Fibroblast of villous mesenchyme (primary cell): ENCODE measurements at regions not wholly inside any gene's neighbourhood (a gene's known extent, or its start where the extent isn't known, plus 50 kb on each side); places are given as distances from the start of the nearest gene placed in this dataset.
"Not testable (repeated sequence)": the region's sequence is repeated elsewhere in the genome, so short reads cannot be mapped to it uniquely, and the experiment has no call there.

Experiments
- DNase-seq: peaks from one replicate; pipeline ENCODE4 v3.0.0-alpha.2; 2010; ENCODE audit warnings: low read depth
- H3K4me3 ChIP-seq: 2 replicates; pipeline ENCODE4 v1.5.1; 2011; ENCODE audit warnings: low read depth, mild to moderate bottlenecking, low read length
- CTCF ChIP-seq: IDR thresholded peaks from 2 replicates; pipeline ENCODE4 v1.5.1; 2012; ENCODE audit warnings: low read depth, mild to moderate bottlenecking, low read length; ENCODE audit not compliant: insufficient read depth

GRCh38 chr6:79372757-79373156 lies 138.3 kb upstream of the HMGN3 start:
- no peak overlapping the region for H3K4me3 ChIP-seq
- DNase-seq, result no peak
- no peak for TF ChIP-seq CTCF

DNA sequence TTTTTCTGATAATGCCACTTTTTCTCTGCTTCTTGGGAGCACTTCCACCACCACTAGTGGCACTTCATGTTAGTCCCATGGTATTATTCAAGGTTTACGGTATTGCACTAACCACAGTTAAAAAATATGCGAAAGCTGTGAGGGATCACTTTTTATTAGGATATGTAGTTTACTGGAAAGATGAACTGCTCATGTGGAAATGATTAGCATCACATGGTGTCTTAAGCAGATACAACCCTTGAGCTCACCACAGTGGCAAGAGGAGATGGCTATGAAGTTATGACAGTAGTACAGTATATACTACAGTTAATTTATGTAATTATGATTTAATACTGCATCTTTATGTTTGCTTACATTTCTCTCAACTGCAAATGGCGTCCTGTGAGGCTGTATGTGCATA lies 134.5 kb upstream of the HMGN3 start:
- no peak for TF ChIP-seq CTCF
- no peak for DNase-seq
- no peak overlapping the region for H3K4me3 ChIP-seq

DNA sequence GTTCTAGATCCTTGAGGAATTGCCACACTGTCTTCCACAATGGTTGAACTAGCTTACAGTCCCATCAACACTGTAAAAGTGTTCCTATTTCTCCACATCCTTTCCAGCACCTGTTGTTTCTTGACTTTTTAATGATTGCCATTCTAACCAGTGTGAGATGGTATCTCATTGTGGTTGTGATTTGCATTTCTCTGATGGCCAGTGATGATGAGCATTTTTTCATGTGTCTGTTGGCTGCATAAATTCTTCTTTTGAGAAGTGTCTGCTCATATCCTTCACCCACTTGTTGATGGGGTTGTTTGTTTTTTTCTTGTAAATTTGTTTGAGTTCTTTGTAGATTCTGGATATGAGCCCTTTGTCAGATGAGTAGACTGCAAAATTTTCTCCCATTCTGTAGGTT lies 129.0 kb upstream of the HMGN3 start:
- H3K4me3 ChIP-seq, DNase-seq: not testable (repeated sequence)

DNA sequence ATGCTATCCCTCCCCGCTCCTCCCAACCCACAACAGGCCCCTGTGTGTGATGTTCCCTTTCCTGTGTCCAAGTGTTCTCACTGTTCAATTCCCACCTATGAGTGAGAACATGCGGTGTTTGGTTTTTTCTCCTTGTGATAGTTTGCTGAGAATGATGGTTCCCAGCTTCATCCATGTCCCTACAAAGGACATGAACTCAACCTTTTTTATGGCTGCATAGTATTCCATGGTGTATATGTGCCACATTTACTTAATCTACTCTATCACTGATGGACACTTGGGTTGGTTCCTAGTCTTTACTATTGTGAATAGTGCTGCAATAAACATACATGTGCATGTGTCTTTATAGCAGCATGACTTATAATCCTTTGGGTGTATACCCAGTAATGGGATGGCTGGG lies 126.6 kb upstream of the HMGN3 start:
- not testable (repeated sequence) for DNase-seq, H3K4me3 ChIP-seq

DNA sequence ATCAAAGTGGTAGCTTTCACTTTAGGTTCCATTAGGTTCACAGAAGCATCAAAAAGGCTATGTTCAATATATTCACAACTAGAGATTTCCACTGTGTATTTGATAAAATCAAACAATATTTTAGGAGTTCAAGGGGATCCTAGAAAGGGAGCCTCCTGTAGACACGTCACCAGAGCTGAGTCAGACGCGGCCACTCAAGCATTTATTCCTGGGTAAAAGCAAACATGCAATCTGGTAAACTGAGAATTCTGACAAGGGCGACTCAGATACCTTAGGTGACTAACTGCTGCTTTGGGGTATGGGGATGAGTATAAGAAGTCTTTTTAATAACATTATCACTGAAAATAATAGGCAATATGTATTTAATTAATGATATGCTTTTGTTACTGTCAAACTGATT lies 118.7 kb upstream of the HMGN3 start:
- no peak overlapping the region for H3K4me3 ChIP-seq
- DNase-seq, result no peak
- no peak for TF ChIP-seq CTCF

- TF ChIP-seq CTCF, result no peak
- no peak overlapping the region for H3K4me3 ChIP-seq
These were observed 104.0 kb upstream of the HMGN3 start for GRCh38 chr6:79338493-79338892.

DNA sequence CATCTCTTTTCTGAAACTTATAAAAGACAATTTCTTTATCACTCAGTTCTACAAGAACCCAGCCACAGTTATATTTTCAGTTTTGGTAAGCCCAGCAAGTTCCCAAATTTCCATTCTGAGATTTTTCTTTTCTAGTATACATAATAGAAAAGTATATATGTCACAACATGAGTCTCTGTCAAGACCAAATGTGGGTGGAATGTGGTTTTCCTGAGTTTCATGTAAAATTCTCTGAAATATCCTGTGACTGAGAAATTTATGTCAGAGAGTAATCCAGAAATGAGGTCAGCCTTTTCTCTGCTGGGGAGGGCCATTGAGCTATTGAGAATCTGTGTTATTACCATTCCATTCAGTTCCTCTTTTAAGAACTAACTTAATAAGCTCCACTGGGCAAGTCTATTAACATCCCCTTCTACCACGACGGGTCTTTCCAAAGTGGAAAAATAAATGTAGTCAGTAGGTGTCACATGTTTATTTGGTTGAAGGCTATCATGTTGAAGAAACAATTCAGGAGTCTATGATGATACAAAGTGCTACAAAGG lies 100.7 kb upstream of the HMGN3 start:
- no peak for TF ChIP-seq CTCF
- H3K4me3 ChIP-seq, result no peak overlapping the region
- DNase-seq, result no peak

More at GRCh38 chr6:79338493-79338892, 104.0 kb upstream of the HMGN3 start:
- DNase-seq, result no peak

- no peak for DNase-seq
- TF ChIP-seq CTCF, result no peak
- no peak overlapping the region for H3K4me3 ChIP-seq
These were observed 100.2 kb upstream of the HMGN3 start for GRCh38 chr6:79334674-79335073.
